HG03025 (cell line): ENCODE measurements at regions not wholly inside any gene's neighbourhood (a gene's known extent, or its start where the extent isn't known, plus 50 kb on each side); places are given as distances from the start of the nearest gene placed in this dataset.
"Not testable (repeated sequence)": the region's sequence is repeated elsewhere in the genome, so short reads cannot be mapped to it uniquely, and the experiment has no call there.

ENCODE experiments used
- ATAC-seq: cut with Tn5 transposase; IDR thresholded peaks from one replicate; pipeline ENCODE4 v1.9.1; 2021; ENCODE audit warnings: mild to moderate bottlenecking, moderate library complexity; ENCODE audit not compliant: unreplicated experiment, low FRiP score

GRCh38 chr7:115363916-115364315, 442.0 kb downstream of the MDFIC start:
- no peak for ATAC-seq

GRCh38 chr7:115359955-115360354, 438.1 kb downstream of the MDFIC start:
- no peak for ATAC-seq

GRCh38 chr7:115359119-115359518, 437.2 kb downstream of the MDFIC start:
- ATAC-seq = no peak

GRCh38 chr7:115357703-115357999, 435.8 kb downstream of the MDFIC start:
- ATAC-seq = no peak

- no peak for ATAC-seq
Measured at GRCh38 chr7:115356999-115357702, 435.3 kb downstream of the MDFIC start.

GRCh38 chr7:115356139-115356746, 434.3 kb downstream of the MDFIC start:
- no peak for ATAC-seq

- ATAC-seq = no peak
Measured at GRCh38 chr7:115354925-115355324, 433.0 kb downstream of the MDFIC start.

- no peak for ATAC-seq
Measured at GRCh38 chr7:115352375-115352774, 430.5 kb downstream of the MDFIC start.

- ATAC-seq = no peak
Measured at GRCh38 chr7:115350764-115351163, 428.9 kb downstream of the MDFIC start.

GRCh38 chr7:115349635-115350034, 427.7 kb downstream of the MDFIC start:
- no peak for ATAC-seq

GRCh38 chr7:115346685-115347084, 424.8 kb downstream of the MDFIC start:
- no peak for ATAC-seq

GRCh38 chr7:115340828-115341227, 418.9 kb downstream of the MDFIC start:
- no peak for ATAC-seq

- no peak for ATAC-seq
Measured at GRCh38 chr7:115338016-115338415, 416.1 kb downstream of the MDFIC start.

GRCh38 chr7:115332691-115333090, 410.8 kb downstream of the MDFIC start:
- ATAC-seq = no peak

GRCh38 chr7:115329006-115329405, 407.1 kb downstream of the MDFIC start:
- ATAC-seq = no peak

GRCh38 chr7:115328018-115328417, 406.1 kb downstream of the MDFIC start:
- ATAC-seq = no peak

GRCh38 chr7:115327326-115327725, 405.4 kb downstream of the MDFIC start:
- ATAC-seq = no peak

GRCh38 chr7:115319541-115319940, 397.6 kb downstream of the MDFIC start:
- no peak for ATAC-seq

- ATAC-seq = not testable (repeated sequence)
Measured at GRCh38 chr7:115310316-115310715, 388.4 kb downstream of the MDFIC start.

GRCh38 chr7:115306586-115306985, 384.7 kb downstream of the MDFIC start:
- ATAC-seq = no peak

GRCh38 chr7:115300231-115300870, 378.5 kb downstream of the MDFIC start:
- ATAC-seq = no peak
